GM23338 (cell line): ENCODE measurements at regions not wholly inside any gene's neighbourhood (a gene's known extent, or its start where the extent isn't known, plus 50 kb on each side); places are given as distances from the start of the nearest gene placed in this dataset.

Experiments
- CREB1 ChIP-seq: fragments of 250-450 bp; sonication (Bioruptor Pico); IDR thresholded peaks from 2 replicates; pipeline ENCODE4 v1.5.0; 2020; ENCODE audit warnings: low read depth, mild to moderate bottlenecking, moderate library complexity
- CTCF ChIP-seq, 2 experiments: fragments of 200-600 bp in 1 of 2; sonication (generic) in 1 of 2; conservative IDR thresholded peaks; 2 replicates each; pipeline versions ENCODE4 v1.5.1 to v1.6.1; 2016 to 2017; ENCODE audit warnings: antibody characterized with exemption in 2 of 2, low read depth in 2 of 2, mild to moderate bottlenecking in 2 of 2, moderate library complexity in 1 of 2
- EZH2 ChIP-seq: fragments of 200-600 bp; sonication (generic); IDR thresholded peaks from one replicate; pipeline ENCODE4 v1.8.0; 2017; ENCODE audit warnings: antibody characterized with exemption, mild to moderate bottlenecking, low read depth; ENCODE audit not compliant: unreplicated experiment
- EZH2phosphoT487 ChIP-seq: fragments of 200-600 bp; sonication (generic); IDR thresholded peaks from one replicate; pipeline ENCODE4 v1.8.1; 2018; ENCODE audit warnings: antibody characterized with exemption; ENCODE audit not compliant: unreplicated experiment
- NANOG ChIP-seq: IDR thresholded peaks from 2 replicates; pipeline ENCODE4 v1.6.1; 2016; ENCODE audit warnings: antibody characterized with exemption, borderline replicate concordance
- POLR2AphosphoS5 ChIP-seq: IDR thresholded peaks from 2 replicates; pipeline ENCODE4 v1.6.1; 2016; ENCODE audit warnings: antibody characterized with exemption, low read depth
- REST ChIP-seq: IDR thresholded peaks from one replicate; pipeline ENCODE4 v1.6.1; 2018; ENCODE audit warnings: antibody characterized with exemption; ENCODE audit not compliant: unreplicated experiment
- ZNF114 ChIP-seq: fragments of 250-450 bp; sonication (Bioruptor Pico); IDR thresholded peaks from 2 replicates; pipeline ENCODE4 v1.5.0; 2020; ENCODE audit warnings: mild to moderate bottlenecking, moderate library complexity
- ZNF331 ChIP-seq: fragments of 250-450 bp; sonication (Bioruptor Pico); IDR thresholded peaks from 2 replicates; pipeline ENCODE4 v1.5.0; 2020; ENCODE audit warnings: low read depth, mild to moderate bottlenecking, moderate library complexity
- ZNF462 ChIP-seq: fragments of 250-450 bp; sonication (Bioruptor Pico); IDR thresholded peaks from 2 replicates; pipeline ENCODE4 v1.5.0; 2020; ENCODE audit warnings: mild to moderate bottlenecking, moderate library complexity
- TF ChIP-seq, protein P1 (sequence below): IDR thresholded peaks from 2 replicates; pipeline ENCODE4 v1.6.1; 2016; ENCODE audit warnings: antibody characterized with exemption

DNA sequence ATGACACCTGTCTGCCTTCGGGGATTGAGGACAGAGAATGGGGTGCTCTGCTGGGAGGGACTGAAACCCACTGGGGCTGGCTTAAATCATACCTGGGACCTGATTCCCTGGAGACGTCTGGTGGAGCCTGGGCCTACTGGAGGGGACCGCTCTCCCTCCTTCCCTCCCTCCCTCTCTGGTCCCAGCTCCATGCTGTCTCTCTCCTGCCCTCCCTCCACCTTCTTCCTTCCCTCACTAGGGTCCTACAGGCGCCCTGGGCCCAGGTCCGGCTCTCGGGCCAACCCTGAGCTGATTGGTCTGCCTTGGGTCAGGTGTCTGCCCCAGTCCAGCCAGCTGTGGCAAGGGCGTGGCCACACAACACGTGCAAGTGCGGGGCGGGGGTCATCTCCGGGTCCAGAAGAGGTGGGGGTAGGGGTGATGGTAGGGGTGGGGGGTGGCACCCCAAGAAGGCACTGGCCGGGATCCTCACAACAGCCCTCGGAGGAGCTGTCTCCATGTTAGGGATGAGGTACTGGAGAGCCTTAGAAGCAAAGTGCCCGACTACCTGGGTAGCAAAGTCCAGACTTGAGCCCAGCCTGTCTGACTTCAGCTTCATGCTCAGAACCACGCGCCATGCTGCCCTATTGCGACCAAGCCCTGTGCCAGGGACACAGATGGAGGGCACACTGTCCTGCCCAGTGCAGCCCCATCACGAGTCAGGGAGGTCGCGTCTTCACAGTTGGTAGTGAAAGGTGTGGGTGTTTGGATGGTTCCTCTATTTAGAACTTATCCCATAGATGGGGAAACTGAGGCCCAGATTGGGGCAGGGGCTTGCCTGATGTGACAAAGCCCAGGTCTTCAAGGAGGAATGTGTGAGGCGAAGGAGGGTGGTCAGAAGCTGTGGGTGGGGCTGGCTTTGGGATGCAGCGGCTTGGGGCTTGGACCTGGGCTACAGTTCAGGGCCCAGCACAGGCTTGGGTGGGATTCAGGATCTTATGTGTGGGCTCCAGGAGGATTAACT, 574.1 kb downstream of the PTPRU start:
- TF ChIP-seq CTCF (conservative IDR thresholded peaks at IDR 0.05; ENCODE audit: low read depth in 2 of 2) (no peak), POLR2AphosphoS5 (no peak), EZH2 (no peak), REST (no peak), EZH2phosphoT487 (no peak), CREB1 (CRISPR knock-in tag) (no peak), ZNF331 (CRISPR knock-in tag) (no peak), ZNF462 (CRISPR knock-in tag) (no peak), NANOG (no peak), ZNF114 (CRISPR knock-in tag) (no peak)
- TF ChIP-seq, protein P1, sequence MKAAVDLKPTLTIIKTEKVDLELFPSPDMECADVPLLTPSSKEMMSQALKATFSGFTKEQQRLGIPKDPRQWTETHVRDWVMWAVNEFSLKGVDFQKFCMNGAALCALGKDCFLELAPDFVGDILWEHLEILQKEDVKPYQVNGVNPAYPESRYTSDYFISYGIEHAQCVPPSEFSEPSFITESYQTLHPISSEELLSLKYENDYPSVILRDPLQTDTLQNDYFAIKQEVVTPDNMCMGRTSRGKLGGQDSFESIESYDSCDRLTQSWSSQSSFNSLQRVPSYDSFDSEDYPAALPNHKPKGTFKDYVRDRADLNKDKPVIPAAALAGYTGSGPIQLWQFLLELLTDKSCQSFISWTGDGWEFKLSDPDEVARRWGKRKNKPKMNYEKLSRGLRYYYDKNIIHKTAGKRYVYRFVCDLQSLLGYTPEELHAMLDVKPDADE = no peak
